ENCODE measurements at regions not wholly inside any gene's neighbourhood (a gene's known extent, or its start where the extent isn't known, plus 50 kb on each side); places are given as distances from the start of the nearest gene placed in this dataset.
"Not testable (repeated sequence)": the region's sequence is repeated elsewhere in the genome, so short reads cannot be mapped to it uniquely, and the experiment has no call there.

DNA sequence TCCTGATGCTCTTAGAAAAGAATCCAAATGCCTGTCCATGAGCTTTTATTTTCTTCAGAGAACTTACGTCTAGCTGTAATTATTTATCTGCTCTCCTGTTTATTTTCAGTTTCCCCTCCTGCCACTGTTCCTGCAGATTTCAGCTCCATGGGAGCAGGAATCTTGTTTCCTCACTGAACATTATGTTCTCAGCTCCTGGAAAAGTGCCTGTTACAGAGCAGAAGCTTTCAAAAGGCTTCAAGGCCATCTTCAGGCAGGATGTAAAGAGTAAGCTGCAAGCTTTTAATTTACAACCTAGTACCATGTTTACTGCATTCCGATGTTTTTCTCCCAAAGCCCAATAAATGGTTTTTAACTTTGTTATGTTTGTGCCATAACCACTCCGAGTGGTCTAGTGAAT is 98.4 kb upstream of the BTG1 start:
- DNase-seq, result no peak

DNA sequence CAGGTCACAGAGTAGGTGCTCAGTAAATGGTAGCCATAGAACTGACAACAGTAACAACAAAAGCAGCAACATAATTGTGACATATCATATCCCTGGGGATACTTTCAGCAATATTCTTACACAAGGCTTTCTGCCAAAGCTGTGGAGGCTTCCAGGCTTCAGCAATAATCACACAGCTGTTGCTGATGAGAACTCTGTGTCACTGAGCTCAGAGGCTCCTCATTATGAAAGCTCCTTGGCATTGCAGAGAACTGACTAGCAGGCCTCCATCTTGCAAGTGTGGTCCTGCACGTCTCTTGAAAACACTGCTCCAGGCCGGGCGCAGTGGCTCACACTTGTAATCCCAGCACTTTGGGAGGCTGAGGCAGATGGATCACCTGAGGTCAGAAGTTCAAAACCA is 97.3 kb upstream of the BTG1 start:
- no peak for DNase-seq

- DNase-seq, result no peak
Measured at GRCh38 chr12:92237762-92238523, 92.3 kb upstream of the BTG1 start.

GRCh38 chr12:92237262-92237661 is 91.6 kb upstream of the BTG1 start:
- DNase-seq, result no peak

- no peak for DNase-seq
Measured at GRCh38 chr12:92235703-92236472, 90.2 kb upstream of the BTG1 start.

- no peak for DNase-seq
Measured at GRCh38 chr12:92234533-92234932, 88.9 kb upstream of the BTG1 start.

GRCh38 chr12:92233346-92234015 is 87.8 kb upstream of the BTG1 start:
- DNase-seq, result no peak

- DNase-seq, result not testable (repeated sequence)
Measured at GRCh38 chr12:92232371-92232932, 86.8 kb upstream of the BTG1 start.

- not testable (repeated sequence) for DNase-seq
Measured at GRCh38 chr12:92231945-92232344, 86.3 kb upstream of the BTG1 start.

DNA sequence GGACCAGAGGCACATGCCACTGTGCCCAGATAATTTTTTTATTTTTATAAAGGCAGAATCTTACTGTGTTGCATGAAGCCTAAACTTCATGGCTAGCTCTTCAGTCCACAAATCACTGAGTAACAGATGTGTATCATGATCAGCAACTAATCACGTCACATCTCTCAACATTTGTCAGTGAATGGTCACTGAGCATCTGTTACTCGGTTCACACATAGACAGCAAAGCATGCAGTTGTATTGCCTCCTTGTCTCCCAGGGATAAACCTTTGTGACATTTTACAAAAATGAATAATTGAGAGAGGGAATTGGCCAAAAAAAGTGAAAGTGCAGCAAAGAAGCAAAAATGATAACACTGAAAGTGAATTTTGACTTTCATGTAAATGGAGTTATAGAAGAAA is 85.9 kb upstream of the BTG1 start:
- not testable (repeated sequence) for DNase-seq

DNA sequence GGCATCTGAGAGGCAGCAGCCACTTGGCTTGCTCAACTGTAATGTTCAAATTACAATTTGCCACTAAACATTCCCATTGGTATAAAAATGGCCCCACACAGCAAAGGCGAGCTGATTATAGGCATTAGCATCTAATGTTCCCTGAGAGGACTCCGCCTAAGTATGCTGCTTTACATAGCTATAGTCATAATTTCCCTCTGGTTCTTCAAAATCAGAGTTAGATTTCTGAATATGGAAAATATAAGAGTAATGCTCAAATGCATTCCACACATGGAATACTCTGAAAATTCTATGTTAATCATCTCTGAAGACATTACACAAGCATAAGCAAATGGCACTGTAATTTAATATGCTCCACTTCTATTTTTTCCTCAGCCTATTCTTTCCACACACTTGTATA is 83.7 kb upstream of the BTG1 start:
- no peak for DNase-seq

DNA sequence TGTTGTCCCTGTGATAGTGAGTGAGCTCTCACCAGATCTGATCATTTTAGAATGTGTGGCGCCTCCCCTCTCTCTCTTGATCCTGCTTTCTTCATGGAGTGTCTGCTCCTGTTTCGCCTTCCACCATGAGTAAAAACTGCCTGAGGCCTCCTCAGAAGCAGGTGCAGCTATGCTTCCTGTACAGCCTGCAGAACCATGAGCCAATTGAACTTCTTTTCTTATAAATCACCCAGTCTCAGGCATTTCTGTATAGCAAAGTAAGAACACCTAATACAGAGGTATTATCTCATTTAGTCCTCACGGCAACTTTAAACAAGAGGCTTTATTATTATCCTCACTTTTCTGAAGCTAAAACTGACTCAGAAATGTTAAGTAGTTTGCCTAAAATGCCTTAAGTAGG is 81.3 kb upstream of the BTG1 start:
- DNase-seq, result no peak

- DNase-seq, result no peak
Measured at GRCh38 chr12:92226071-92226661, 80.5 kb upstream of the BTG1 start.

GRCh38 chr12:92224685-92225331 is 79.2 kb upstream of the BTG1 start:
- no peak for DNase-seq

- no peak for DNase-seq
Measured at GRCh38 chr12:92223481-92223880, 77.8 kb upstream of the BTG1 start.

DNA sequence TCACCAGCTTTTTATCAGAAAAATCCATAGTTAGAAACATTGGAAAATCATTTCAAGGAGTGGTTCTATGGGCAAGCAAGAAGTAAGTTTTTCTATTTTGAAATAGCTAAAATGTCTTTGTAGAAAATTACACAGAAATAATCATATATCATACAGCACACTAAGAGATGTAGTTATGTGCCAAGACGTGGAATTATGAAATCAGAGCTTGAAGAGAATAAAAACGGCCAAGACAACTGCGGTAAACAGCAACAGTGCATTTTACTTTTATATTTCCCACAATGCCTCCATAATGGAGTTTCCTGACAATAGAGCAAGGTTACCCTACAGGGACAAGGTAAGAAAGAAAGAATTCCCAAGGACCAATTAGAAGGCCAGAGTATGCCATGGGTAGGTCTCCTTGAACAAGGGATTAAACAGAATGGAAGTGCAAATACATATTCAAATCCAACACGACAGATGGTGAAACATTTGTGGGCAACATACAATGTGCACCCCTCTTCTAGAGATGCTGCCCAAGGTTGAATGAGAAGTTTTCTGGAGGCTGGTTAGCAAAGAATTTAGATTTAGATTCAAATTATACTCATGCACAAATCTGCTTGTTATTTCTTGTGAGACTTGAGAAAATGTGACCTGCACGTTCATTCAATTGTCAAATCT is 76.1 kb upstream of the BTG1 start:
- no peak for DNase-seq

- DNase-seq, result no peak
Measured at GRCh38 chr12:92218394-92219077, 72.9 kb upstream of the BTG1 start.

DNA sequence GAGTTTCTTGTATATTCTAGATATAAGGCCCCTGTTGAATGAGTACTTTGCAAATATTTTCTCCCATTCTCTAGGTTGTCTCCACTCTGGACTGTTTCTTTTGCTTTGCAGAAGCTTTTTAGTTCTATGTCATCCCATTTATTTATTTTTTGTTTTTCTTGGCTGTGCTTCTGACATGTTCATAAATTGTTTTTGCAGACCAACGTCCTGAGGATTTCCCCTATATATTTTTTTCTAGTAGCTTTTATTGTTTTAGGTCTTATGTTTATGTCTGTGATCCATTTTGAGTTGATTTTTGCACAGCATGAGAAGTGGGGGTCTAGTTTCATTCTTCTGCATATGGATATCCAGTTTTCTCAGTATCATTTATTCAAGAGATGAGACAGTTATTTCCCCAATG is 70.4 kb upstream of the BTG1 start:
- no peak for DNase-seq

DNA sequence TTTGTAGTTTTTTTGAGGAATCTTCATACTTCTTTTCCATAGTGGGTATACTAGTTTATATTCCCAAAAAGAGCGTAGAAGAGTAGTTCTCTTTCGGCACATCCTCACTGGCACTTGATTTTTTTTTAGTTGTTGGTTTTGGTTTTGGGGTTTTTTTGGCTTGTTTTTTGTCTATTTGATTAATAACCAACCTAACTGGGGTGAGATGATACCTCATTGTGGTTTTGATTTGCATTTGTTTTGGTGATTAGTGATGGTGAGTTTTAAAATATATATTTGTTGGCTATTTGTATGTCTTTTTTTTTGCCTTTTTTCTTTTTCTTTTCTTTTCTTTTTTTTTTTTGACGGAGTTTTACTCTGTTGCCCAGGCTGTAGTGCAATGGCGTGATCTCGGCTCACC is 69.7 kb upstream of the BTG1 start:
- DNase-seq, result no peak

DNA sequence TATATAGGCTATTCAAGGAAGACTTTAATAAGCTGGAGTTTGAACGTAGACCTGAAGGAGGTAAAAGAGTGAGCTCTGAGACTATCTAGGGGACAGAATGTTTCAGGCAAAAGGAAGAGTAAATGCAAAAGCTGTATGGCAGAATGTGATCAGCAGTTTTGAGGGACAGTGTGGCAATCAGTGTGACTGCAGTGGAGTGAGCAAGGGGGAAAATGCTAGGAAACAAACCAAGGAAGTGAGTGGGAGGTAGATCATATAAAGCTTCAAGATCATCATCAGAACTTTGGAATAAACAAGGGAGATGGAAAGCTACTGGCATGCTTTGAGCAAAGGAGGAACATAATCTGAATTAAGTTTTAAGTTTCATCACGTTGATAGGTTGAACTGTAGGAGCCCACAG is 67.5 kb upstream of the BTG1 start:
- no peak for DNase-seq

GRCh38 chr12:92210071-92210470 is 64.4 kb upstream of the BTG1 start:
- no peak for DNase-seq

All from activated naive CD4-positive, alpha-beta T cell (primary cell).